PC-3 (cell line): ENCODE measurements at regions not wholly inside any gene's neighbourhood (a gene's known extent, or its start where the extent isn't known, plus 50 kb on each side); places are given as distances from the start of the nearest gene placed in this dataset.

Source experiments
- ATAC-seq: fragments of 200-7000 bp; cut with Tn5 transposase; 2 replicates; pipeline ENCODE4 v1.9.1; 2020; ENCODE audit warnings: mild to moderate bottlenecking, moderate library complexity
- BruUV-seq: library from RNA; stranded (reverse); fragments of 400-500 nt; replicated peaks from 2 replicates; lab custom pipeline; 2021; lab: Mats Ljungman, UMichigan
- CTCF ChIA-PET: fragments of 300-600 bp; sonication (Branson Sonifier 250); formaldehyde crosslinking; loops from one replicate; lab custom pipeline; 2022; ENCODE audit warnings: antibody characterized with exemption; lab: Charles Lee
- POLR2A ChIA-PET: fragments of 300-600 bp; sonication (Branson Sonifier 250); formaldehyde crosslinking; loops from one replicate; lab custom pipeline; 2022; ENCODE audit warnings: antibody characterized with exemption; ENCODE audit not compliant: unreplicated experiment; lab: Charles Lee
- DNase-seq: peaks from one replicate; pipeline ENCODE4 v3.0.0-alpha.2; 2015
- H2AFZ ChIP-seq: fragments of 300-600 bp; sonication (generic); 2 replicates; pipeline ENCODE4 v1.6.0; 2016; ENCODE audit warnings: antibody characterized with exemption, low read length
- H3F3A ChIP-seq: fragments of 300-600 bp; sonication (generic); one replicate; pipeline ENCODE4 v1.6.0; 2017; ENCODE audit warnings: antibody characterized with exemption, low read length, control low read depth, mild to moderate bottlenecking; ENCODE audit not compliant: unreplicated experiment
- H3K27ac ChIP-seq: fragments of 300-600 bp; sonication (generic); 2 replicates; pipeline ENCODE4 v1.5.1; 2016; ENCODE audit warnings: mild to moderate bottlenecking, low read length
- H3K27me3 ChIP-seq: fragments of 300-600 bp; sonication (generic); 2 replicates; pipeline ENCODE4 v1.6.1; 2016; ENCODE audit warnings: low read length, mixed read lengths
- H3K36me3 ChIP-seq: fragments of 300-600 bp; sonication (generic); 2 replicates; pipeline ENCODE4 v1.6.1; 2016; ENCODE audit warnings: low read depth, mixed run types, low read length, mixed read lengths
- H3K4me1 ChIP-seq: fragments of 300-600 bp; sonication (generic); 2 replicates; pipeline ENCODE4 v1.5.1; 2016; ENCODE audit warnings: low read length; ENCODE audit not compliant: insufficient read depth
- H3K4me2 ChIP-seq: fragments of 300-600 bp; sonication (generic); 2 replicates; pipeline ENCODE4 v1.6.0; 2016; ENCODE audit warnings: low read length
- H3K4me3 ChIP-seq: fragments of 300-600 bp; sonication (generic); 2 replicates; pipeline ENCODE4 v1.5.1; 2016; ENCODE audit warnings: mild to moderate bottlenecking, low read length, mixed read lengths
- H3K79me2 ChIP-seq: fragments of 300-600 bp; sonication (generic); 2 replicates; pipeline ENCODE4 v1.6.1; 2017; ENCODE audit warnings: low read length, mixed read lengths
- H3K9ac ChIP-seq: fragments of 300-600 bp; sonication (generic); 2 replicates; pipeline ENCODE4 v1.6.0; 2016; ENCODE audit warnings: mild to moderate bottlenecking, low read length
- H3K9me2 ChIP-seq: fragments of 300-600 bp; sonication (generic); replicated peaks from 2 replicates; pipeline ENCODE4 v1.6.1; 2016; ENCODE audit warnings: mixed run types, low read length, mixed read lengths
- H3K9me3 ChIP-seq: fragments of 300-600 bp; sonication (generic); 2 replicates; pipeline ENCODE4 v1.6.1; 2016; ENCODE audit warnings: low read length, mixed read lengths
- H4K20me1 ChIP-seq: fragments of 300-600 bp; sonication (generic); 2 replicates; pipeline ENCODE4 v1.6.1; 2016; ENCODE audit warnings: low read length, mixed read lengths
- EZH2 ChIP-seq: fragments of 300-600 bp; sonication (generic); IDR thresholded peaks from one replicate; pipeline ENCODE4 v1.6.1; 2017; ENCODE audit warnings: antibody characterized with exemption, mild to moderate bottlenecking, low read length; ENCODE audit not compliant: unreplicated experiment
- EZH2phosphoT487 ChIP-seq: fragments of 300-600 bp; sonication (generic); IDR thresholded peaks from 2 replicates; pipeline ENCODE4 v1.6.1; 2018; ENCODE audit warnings: mild to moderate bottlenecking, antibody characterized with exemption, low read length, borderline replicate concordance
- intact Hi-C: fragments of 100-400 bp; cut with micrococcal nuclease; formaldehyde crosslinking; loops from 2 replicates; pipeline ENCODE4 v1.9.0; 2023
- TF ChIP-seq, protein P1 (sequence below): fragments of 300-600 bp; sonication (generic); conservative IDR thresholded peaks from 2 replicates; pipeline ENCODE4 v1.5.1; 2017; ENCODE audit warnings: antibody characterized with exemption, low read depth, mild to moderate bottlenecking, low read length

DNA sequence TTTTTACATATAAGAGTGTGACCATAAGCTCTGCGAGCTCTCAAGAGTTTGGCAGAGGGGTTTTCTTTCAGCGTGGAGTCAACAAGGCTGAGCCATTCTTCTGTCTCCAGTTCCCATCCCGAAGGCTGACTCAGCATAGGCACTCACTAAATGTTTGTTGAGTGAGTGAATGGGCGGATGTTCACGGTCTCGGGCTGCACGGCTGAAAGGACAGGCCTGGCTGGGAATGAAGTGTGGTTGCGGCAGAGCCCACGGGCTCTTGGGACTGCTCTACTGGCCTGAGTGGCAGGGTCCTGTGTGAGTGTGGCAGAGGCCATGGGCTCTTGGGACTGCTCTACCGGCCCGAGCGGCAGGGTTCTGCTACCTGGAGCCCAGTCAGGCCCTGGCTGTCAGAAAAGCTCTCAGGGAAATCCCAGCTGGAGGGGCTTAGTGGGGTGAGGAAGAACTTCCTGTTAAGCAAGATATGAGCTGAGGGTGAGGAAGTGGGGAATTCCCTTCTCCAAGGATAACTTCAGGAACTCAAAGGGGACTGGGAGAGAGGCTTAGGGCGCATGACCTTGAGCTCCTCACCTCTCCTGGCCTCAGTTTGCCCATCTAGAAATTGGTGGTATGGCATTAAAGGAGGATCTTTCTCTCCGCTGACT, 56.6 kb upstream of the C1orf174 start:
- Histone ChIP-seq H3K4me1 (peaks cover 6% of the 10 kb centered on the region), H3K27ac (no peak overlapping the region), H3K79me2 (no peaks in the 10 kb centered on the region), H3K9ac (no peak overlapping the region), H3K36me3 (no peaks in the 10 kb centered on the region), H3K27me3 (peaks cover 74% of the 10 kb centered on the region), H4K20me1 (no peaks in the 10 kb centered on the region), H2AFZ (peak overlapping the region; percentile 48), H3K4me2 (peak overlapping the region; percentile 67), H3K4me3 (no peak overlapping the region), H3F3A (no peaks in the 10 kb centered on the region), H3K9me3 (no peaks in the 10 kb centered on the region), H3K9me2 (no peaks in the 10 kb centered on the region)
- CTCF ChIA-PET: no interaction called here
- intact Hi-C loops: no loop called here
- ATAC-seq (peak; percentile 95), DNase-seq (peak; percentile 85)
- POLR2A ChIA-PET: no interaction called here
- TF ChIP-seq EZH2 (no peak), EZH2phosphoT487 (no peak)
- TF ChIP-seq, protein P1, sequence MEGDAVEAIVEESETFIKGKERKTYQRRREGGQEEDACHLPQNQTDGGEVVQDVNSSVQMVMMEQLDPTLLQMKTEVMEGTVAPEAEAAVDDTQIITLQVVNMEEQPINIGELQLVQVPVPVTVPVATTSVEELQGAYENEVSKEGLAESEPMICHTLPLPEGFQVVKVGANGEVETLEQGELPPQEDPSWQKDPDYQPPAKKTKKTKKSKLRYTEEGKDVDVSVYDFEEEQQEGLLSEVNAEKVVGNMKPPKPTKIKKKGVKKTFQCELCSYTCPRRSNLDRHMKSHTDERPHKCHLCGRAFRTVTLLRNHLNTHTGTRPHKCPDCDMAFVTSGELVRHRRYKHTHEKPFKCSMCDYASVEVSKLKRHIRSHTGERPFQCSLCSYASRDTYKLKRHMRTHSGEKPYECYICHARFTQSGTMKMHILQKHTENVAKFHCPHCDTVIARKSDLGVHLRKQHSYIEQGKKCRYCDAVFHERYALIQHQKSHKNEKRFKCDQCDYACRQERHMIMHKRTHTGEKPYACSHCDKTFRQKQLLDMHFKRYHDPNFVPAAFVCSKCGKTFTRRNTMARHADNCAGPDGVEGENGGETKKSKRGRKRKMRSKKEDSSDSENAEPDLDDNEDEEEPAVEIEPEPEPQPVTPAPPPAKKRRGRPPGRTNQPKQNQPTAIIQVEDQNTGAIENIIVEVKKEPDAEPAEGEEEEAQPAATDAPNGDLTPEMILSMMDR: no peak
- no TSS peak for BruUV-seq

DNA sequence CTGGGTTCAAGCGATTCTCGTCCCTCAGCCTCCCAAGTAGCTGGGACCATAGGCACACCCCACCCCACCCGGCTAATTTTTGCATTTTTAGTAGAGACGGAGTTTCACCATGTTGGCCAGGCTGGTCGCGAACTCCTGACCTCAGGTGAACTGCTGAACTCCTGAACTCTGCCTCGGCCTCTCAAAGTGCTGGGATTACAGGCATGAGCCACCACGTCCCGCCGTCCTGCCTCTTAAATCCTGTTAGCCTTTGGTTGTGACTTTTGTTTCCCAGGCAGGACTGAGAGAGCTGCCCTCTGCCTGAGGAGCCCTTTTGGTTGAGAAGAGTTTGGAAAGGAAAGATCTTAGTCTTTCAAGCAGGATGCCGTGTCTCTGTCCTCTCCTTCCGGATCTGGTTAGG, 59.3 kb upstream of the C1orf174 start:
- DNase-seq: no peak
- ChIA-PET POLR2A (no interaction called here), CTCF (no interaction called here)
- ATAC-seq: no peak
- no peaks in the 10 kb centered on the region for H4K20me1 ChIP-seq
- H2AFZ ChIP-seq: no peak overlapping the region
- H3K9me2 ChIP-seq: no peaks in the 10 kb centered on the region
- intact Hi-C loops: no loop called here
- H3K9me3 ChIP-seq: no peaks in the 10 kb centered on the region
- H3K4me2 ChIP-seq: no peak overlapping the region
- H3K4me1 ChIP-seq: peaks cover 6% of the 10 kb centered on the region
- TF ChIP-seq EZH2phosphoT487 (no peak), EZH2 (no peak)
- TF ChIP-seq, protein P1: no peak
- peaks cover 57% of the 10 kb centered on the region for H3K27me3 ChIP-seq
- no TSS peak for BruUV-seq
- no peak overlapping the region for H3K4me3 ChIP-seq
- no peak overlapping the region for H3K27ac ChIP-seq
- no peak overlapping the region for H3K9ac ChIP-seq
- no peaks in the 10 kb centered on the region for H3F3A ChIP-seq
- no peaks in the 10 kb centered on the region for H3K36me3 ChIP-seq
- no peaks in the 10 kb centered on the region for H3K79me2 ChIP-seq

DNA sequence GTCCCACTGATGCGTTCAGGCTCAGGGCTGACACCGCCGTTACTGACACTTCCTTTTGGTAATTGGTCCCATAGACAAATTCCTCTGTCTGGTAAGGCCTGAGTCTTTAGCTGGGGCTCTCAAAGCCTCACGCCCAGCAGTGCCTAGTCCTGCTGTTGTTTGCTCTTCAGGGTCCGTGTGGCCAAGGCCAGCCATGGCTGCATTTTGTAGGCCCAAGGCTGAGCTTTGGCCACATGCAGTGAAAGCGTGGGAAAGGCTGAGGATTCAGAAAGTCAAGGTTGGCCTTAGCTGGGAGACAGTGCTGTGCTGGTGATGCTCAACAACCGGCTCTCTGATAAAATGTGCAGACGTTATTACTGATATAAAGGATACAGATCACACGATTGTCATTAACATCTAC, 63.5 kb upstream of the C1orf174 start:
- Histone ChIP-seq H3K27me3 (peaks cover 23% of the 10 kb centered on the region; the same call in 1 of the 2 replicates), H2AFZ (no peak overlapping the region), H3K9me3 (no peaks in the 10 kb centered on the region), H3K4me3 (no peak overlapping the region), H3K4me1 (no peaks in the 10 kb centered on the region), H3K9ac (no peak overlapping the region), H3K9me2 (no peaks in the 10 kb centered on the region), H3F3A (no peaks in the 10 kb centered on the region), H3K79me2 (no peaks in the 10 kb centered on the region), H3K4me2 (no peak overlapping the region), H4K20me1 (no peaks in the 10 kb centered on the region), H3K27ac (no peak overlapping the region), H3K36me3 (no peaks in the 10 kb centered on the region)
- no TSS peak for BruUV-seq
- intact Hi-C loops: no loop called here
- CTCF ChIA-PET: no interaction called here
- ATAC-seq (no peak), DNase-seq (no peak)
- no peak for TF ChIP-seq EZH2
- POLR2A ChIA-PET: no interaction called here
